Fibroblast of skin of left quadriceps (primary cell): ENCODE measurements at regions not wholly inside any gene's neighbourhood (a gene's known extent, or its start where the extent isn't known, plus 50 kb on each side); places are given as distances from the start of the nearest gene placed in this dataset.
"Not testable (repeated sequence)": the region's sequence is repeated elsewhere in the genome, so short reads cannot be mapped to it uniquely, and the experiment has no call there.

Experiments
- DNase-seq, 2 experiments: peaks; one replicate each; pipeline ENCODE4 v3.0.0-alpha.2; 2013; ENCODE audit warnings: low read depth in 2 of 2

- DNase-seq: not testable (repeated sequence)
Measured at GRCh38 chr1:199843096-199843495, 184.4 kb upstream of the NR5A2 start.

GRCh38 chr1:199843861-199844260 lies 183.6 kb upstream of the NR5A2 start:
- DNase-seq: no peak

GRCh38 chr1:199847021-199847420 lies 180.5 kb upstream of the NR5A2 start:
- DNase-seq: no peak

- no peak for DNase-seq
Measured at GRCh38 chr1:199851439-199852140, 175.9 kb upstream of the NR5A2 start.

- DNase-seq: no peak
Measured at GRCh38 chr1:199854686-199855321, 172.7 kb upstream of the NR5A2 start.

GRCh38 chr1:199855580-199855979 lies 171.9 kb upstream of the NR5A2 start:
- peak; percentile 50 to 52 for DNase-seq

- no peak for DNase-seq
Measured at GRCh38 chr1:199856216-199856780, 171.2 kb upstream of the NR5A2 start.

GRCh38 chr1:199857108-199857507 lies 170.4 kb upstream of the NR5A2 start:
- DNase-seq: peak in 1 of 2 experiments; percentile 16

GRCh38 chr1:199857516-199857915 lies 170.0 kb upstream of the NR5A2 start:
- no peak for DNase-seq

GRCh38 chr1:199858171-199858570 lies 169.3 kb upstream of the NR5A2 start:
- DNase-seq: no peak

- no peak for DNase-seq
Measured at GRCh38 chr1:199858856-199859255, 168.7 kb upstream of the NR5A2 start.

GRCh38 chr1:199859491-199859933 lies 168.0 kb upstream of the NR5A2 start:
- DNase-seq: peak; percentile 67 to 70

- DNase-seq: no peak
Measured at GRCh38 chr1:199861020-199861795, 166.3 kb upstream of the NR5A2 start.

GRCh38 chr1:199862047-199862446 lies 165.5 kb upstream of the NR5A2 start:
- no peak for DNase-seq

- DNase-seq: no peak
Measured at GRCh38 chr1:199866210-199866617, 161.3 kb upstream of the NR5A2 start.

- no peak for DNase-seq
Measured at GRCh38 chr1:199867601-199868000, 159.9 kb upstream of the NR5A2 start.

- DNase-seq: no peak
Measured at GRCh38 chr1:199868777-199869176, 158.7 kb upstream of the NR5A2 start.

- DNase-seq: no peak
Measured at GRCh38 chr1:199875337-199875736, 152.2 kb upstream of the NR5A2 start.

- no peak for DNase-seq
Measured at GRCh38 chr1:199875856-199876255, 151.7 kb upstream of the NR5A2 start.

- no peak for DNase-seq
Measured at GRCh38 chr1:199877526-199878384, 149.8 kb upstream of the NR5A2 start.

GRCh38 chr1:199878823-199879222 lies 148.7 kb upstream of the NR5A2 start:
- no peak for DNase-seq
